Stimulated activated CD8-positive, alpha-beta memory T cell treated with anti-CD3 and anti-CD28 coated beads, Interleukin-12 subunit alpha, Interleukin-12 subunit beta, amount 100 ng/mL, for 1 hour (primary cell): ENCODE measurements at regions not wholly inside any gene's neighbourhood (a gene's known extent, or its start where the extent isn't known, plus 50 kb on each side); places are given as distances from the start of the nearest gene placed in this dataset.
"Not testable (repeated sequence)": the region's sequence is repeated elsewhere in the genome, so short reads cannot be mapped to it uniquely, and the experiment has no call there.

Experiments used
- DNase-seq: peaks from one replicate; pipeline ENCODE4 v3.0.0-alpha.2; 2020; ENCODE audit warnings: low read depth

GRCh38 chr2:172287605-172288315 lies 139.6 kb upstream of the ITGA6 start:
- no peak for DNase-seq

GRCh38 chr2:172288603-172289002 lies 138.8 kb upstream of the ITGA6 start:
- peak; percentile 17 for DNase-seq

- no peak for DNase-seq
Observed at GRCh38 chr2:172293952-172294351, 133.4 kb upstream of the ITGA6 start.

- no peak for DNase-seq
Observed at GRCh38 chr2:172294983-172295382, 132.4 kb upstream of the ITGA6 start.

- no peak for DNase-seq
Observed at GRCh38 chr2:172295677-172296076, 131.7 kb upstream of the ITGA6 start.

- no peak for DNase-seq
Observed at GRCh38 chr2:172296267-172297046, 130.9 kb upstream of the ITGA6 start.

GRCh38 chr2:172297531-172297930 lies 129.9 kb upstream of the ITGA6 start:
- DNase-seq, result no peak

- no peak for DNase-seq
Observed at GRCh38 chr2:172297950-172298349, 129.4 kb upstream of the ITGA6 start.

- no peak for DNase-seq
Observed at GRCh38 chr2:172299741-172300140, 127.6 kb upstream of the ITGA6 start.

- no peak for DNase-seq
Observed at GRCh38 chr2:172300851-172301250, 126.5 kb upstream of the ITGA6 start.

GRCh38 chr2:172305066-172305465 lies 122.3 kb upstream of the ITGA6 start:
- DNase-seq, result no peak

- DNase-seq, result no peak
Observed at GRCh38 chr2:172307800-172308199, 119.6 kb upstream of the ITGA6 start.

- no peak for DNase-seq
Observed at GRCh38 chr2:172308253-172308935, 119.0 kb upstream of the ITGA6 start.

GRCh38 chr2:172311921-172312345 lies 115.5 kb upstream of the ITGA6 start:
- no peak for DNase-seq

GRCh38 chr2:172313715-172314341 lies 113.6 kb upstream of the ITGA6 start:
- no peak for DNase-seq

- not testable (repeated sequence) for DNase-seq
Observed at GRCh38 chr2:172315070-172315469, 112.3 kb upstream of the ITGA6 start.

GRCh38 chr2:172322049-172322448 lies 105.3 kb upstream of the ITGA6 start:
- no peak for DNase-seq

- no peak for DNase-seq
Observed at GRCh38 chr2:172323256-172323655, 104.1 kb upstream of the ITGA6 start.

- DNase-seq, result no peak
Observed at GRCh38 chr2:172323861-172324597, 103.4 kb upstream of the ITGA6 start.

GRCh38 chr2:172326211-172326509 lies 101.2 kb upstream of the ITGA6 start:
- no peak for DNase-seq

- no peak for DNase-seq
Observed at GRCh38 chr2:172328103-172328841, 99.1 kb upstream of the ITGA6 start.
